Neural progenitor cell (in vitro differentiated cells): ENCODE measurements at regions not wholly inside any gene's neighbourhood (a gene's known extent, or its start where the extent isn't known, plus 50 kb on each side); places are given as distances from the start of the nearest gene placed in this dataset.

Source experiments
- DNase-seq: peaks from one replicate; pipeline ENCODE4 v3.0.0-alpha.2; 2016; ENCODE audit warnings: low spot score
- H2AFZ ChIP-seq: fragments of 200-600 bp; sonication (generic); replicated peaks from 2 replicates; pipeline ENCODE4 v1.6.1; 2016; ENCODE audit warnings: antibody characterized with exemption
- H3F3A ChIP-seq: fragments of 200-600 bp; sonication (generic); 2 replicates; pipeline ENCODE4 v1.6.1; 2016; ENCODE audit warnings: antibody characterized with exemption, low read depth
- H3K27ac ChIP-seq: fragments of 200-600 bp; sonication (generic); 2 replicates; pipeline ENCODE4 v1.5.1; 2016; ENCODE audit warnings: mild to moderate bottlenecking
- H3K27me3 ChIP-seq: fragments of 200-600 bp; sonication (generic); 2 replicates; pipeline ENCODE4 v1.6.1; 2016; ENCODE audit warnings: mild to moderate bottlenecking, moderate library complexity
- H3K36me3 ChIP-seq: fragments of 200-600 bp; sonication (generic); 2 replicates; pipeline ENCODE4 v1.5.1; 2016
- H3K4me1 ChIP-seq: fragments of 200-600 bp; sonication (generic); 2 replicates; pipeline ENCODE4 v1.6.1; 2016; ENCODE audit warnings: mixed run types
- H3K4me2 ChIP-seq: fragments of 200-600 bp; sonication (generic); 2 replicates; pipeline ENCODE4 v1.6.1; 2016
- H3K4me3 ChIP-seq: fragments of 200-600 bp; sonication (generic); 2 replicates; pipeline ENCODE4 v1.5.1; 2016
- H3K79me2 ChIP-seq: fragments of 200-600 bp; sonication (generic); 2 replicates; pipeline ENCODE4 v1.6.1; 2016; ENCODE audit warnings: low read depth
- H3K9ac ChIP-seq: fragments of 200-600 bp; sonication (generic); 2 replicates; pipeline ENCODE4 v1.6.1; 2016
- H3K9me3 ChIP-seq: fragments of 200-600 bp; sonication (generic); 2 replicates; pipeline ENCODE4 v1.5.1; 2016; ENCODE audit warnings: low read depth
- H4K20me1 ChIP-seq: fragments of 200-600 bp; sonication (generic); 2 replicates; pipeline ENCODE4 v1.6.1; 2016; ENCODE audit warnings: low read depth
- H3K27ac Mint-ChIP-seq: 3 replicates; pipeline ENCODE4 v1.8.0; 2021; ENCODE audit warnings: mixed read lengths
- H3K27me3 Mint-ChIP-seq: 2 replicates; pipeline ENCODE4 v1.8.0; 2022; ENCODE audit warnings: low read depth, mild to moderate bottlenecking, inconsistent platforms, moderate library complexity, mixed read lengths; ENCODE audit not compliant: insufficient read depth
- H3K36me3 Mint-ChIP-seq: 3 replicates; pipeline ENCODE4 v1.8.0; 2021; ENCODE audit warnings: mixed read lengths
- H3K4me1 Mint-ChIP-seq: 3 replicates; pipeline ENCODE4 v1.8.0; 2021; ENCODE audit warnings: mixed read lengths
- H3K4me3 Mint-ChIP-seq: 3 replicates; pipeline ENCODE4 v1.8.0; 2021; ENCODE audit warnings: mild to moderate bottlenecking, moderate library complexity, mixed read lengths
- H3K9me3 Mint-ChIP-seq: 3 replicates; pipeline ENCODE4 v1.8.0; 2020; ENCODE audit warnings: mixed read lengths
- CTCF ChIP-seq: fragments of 200-600 bp; sonication (generic); IDR thresholded peaks from 2 replicates; pipeline ENCODE4 v1.5.1; 2017; ENCODE audit warnings: antibody characterized with exemption, mild to moderate bottlenecking
- EZH2 ChIP-seq: fragments of 200-600 bp; sonication (generic); IDR thresholded peaks from 2 replicates; pipeline ENCODE4 v1.6.1; 2017; ENCODE audit warnings: antibody characterized with exemption, mild to moderate bottlenecking, moderate library complexity
- EZH2phosphoT487 ChIP-seq: fragments of 200-600 bp; sonication (generic); IDR thresholded peaks from 2 replicates; pipeline ENCODE4 v1.6.1; 2017; ENCODE audit warnings: antibody characterized with exemption

GRCh38 chr4:62522273-62522672 lies 1322.1 kb downstream of the ADGRL3 start:
- no peak for DNase-seq
- Histone ChIP-seq H3K27ac (no peak overlapping the region), H3K79me2 (no peaks in the 10 kb centered on the region), H2AFZ (no peak overlapping the region), H4K20me1 (no peaks in the 10 kb centered on the region), H3K4me1 (no peaks in the 10 kb centered on the region), H3K27me3 (no peaks in the 10 kb centered on the region), H3K4me2 (no peak overlapping the region), H3K9me3 (no peaks in the 10 kb centered on the region), H3K36me3 (no peaks in the 10 kb centered on the region), H3K4me3 (no peak overlapping the region), H3K9ac (no peak overlapping the region), H3F3A (no peaks in the 10 kb centered on the region)
- Mint-ChIP-seq H3K27ac (no peak overlapping the region), H3K9me3 (peaks cover 11% of the 10 kb centered on the region), H3K27me3 (peaks cover 2% of the 10 kb centered on the region), H3K4me1 (peaks cover 5% of the 10 kb centered on the region), H3K36me3 (no peaks in the 10 kb centered on the region), H3K4me3 (no peak overlapping the region)
- TF ChIP-seq CTCF (no peak), EZH2phosphoT487 (no peak), EZH2 (no peak)

DNA sequence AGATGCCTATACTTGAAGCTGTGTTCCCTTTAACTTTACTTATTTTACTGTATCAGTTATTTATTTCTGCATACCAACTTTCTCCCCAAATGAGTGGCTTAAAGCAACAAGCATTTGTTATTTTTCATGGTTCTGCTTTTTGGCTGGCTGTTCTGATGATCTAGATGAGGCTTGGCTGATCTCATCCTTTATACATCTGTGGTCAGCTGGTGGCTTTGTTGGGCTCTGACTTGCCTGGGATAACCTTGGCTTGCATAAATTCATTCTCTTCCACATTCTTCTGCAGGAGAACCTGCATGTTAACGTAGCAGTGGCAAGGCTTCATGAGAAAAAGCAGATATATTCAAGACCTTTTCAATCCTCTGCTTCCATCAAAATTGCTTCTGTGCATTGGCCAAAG lies 1317.6 kb downstream of the ADGRL3 start:
- no peaks in the 10 kb centered on the region for H3K36me3 ChIP-seq
- H3K36me3 Mint-ChIP-seq = no peaks in the 10 kb centered on the region
- H3K9me3 ChIP-seq = no peaks in the 10 kb centered on the region
- no peak overlapping the region for H2AFZ ChIP-seq
- H3K4me1 Mint-ChIP-seq = peaks cover 12% of the 10 kb centered on the region
- no peak for DNase-seq
- H4K20me1 ChIP-seq = no peaks in the 10 kb centered on the region
- H3F3A ChIP-seq = no peaks in the 10 kb centered on the region
- H3K4me3 ChIP-seq = no peak overlapping the region
- no peaks in the 10 kb centered on the region for H3K27me3 ChIP-seq
- no peak overlapping the region for H3K4me2 ChIP-seq
- TF ChIP-seq CTCF (no peak), EZH2phosphoT487 (no peak), EZH2 (no peak)
- H3K4me3 Mint-ChIP-seq = no peak overlapping the region
- H3K27ac ChIP-seq = no peak overlapping the region
- H3K27me3 Mint-ChIP-seq = peaks cover 3% of the 10 kb centered on the region
- H3K9ac ChIP-seq = no peak overlapping the region
- H3K79me2 ChIP-seq = no peaks in the 10 kb centered on the region
- peaks cover 14% of the 10 kb centered on the region for H3K4me1 ChIP-seq
- no peak overlapping the region for H3K27ac Mint-ChIP-seq
- peaks cover 4% of the 10 kb centered on the region for H3K9me3 Mint-ChIP-seq

- Mint-ChIP-seq H3K27me3 (peaks cover 3% of the 10 kb centered on the region), H3K36me3 (no peaks in the 10 kb centered on the region), H3K27ac (no peak overlapping the region), H3K9me3 (peaks cover 4% of the 10 kb centered on the region), H3K4me3 (no peak overlapping the region), H3K4me1 (peaks cover 8% of the 10 kb centered on the region)
- Histone ChIP-seq H3K9ac (no peak overlapping the region), H3K4me1 (peaks cover 14% of the 10 kb centered on the region), H4K20me1 (no peaks in the 10 kb centered on the region), H2AFZ (no peak overlapping the region), H3K4me2 (no peak overlapping the region), H3K79me2 (no peaks in the 10 kb centered on the region), H3K9me3 (no peaks in the 10 kb centered on the region), H3K27me3 (no peaks in the 10 kb centered on the region), H3F3A (no peaks in the 10 kb centered on the region), H3K27ac (no peak overlapping the region), H3K4me3 (no peak overlapping the region), H3K36me3 (no peaks in the 10 kb centered on the region)
- TF ChIP-seq CTCF (no peak), EZH2 (no peak), EZH2phosphoT487 (no peak)
- no peak for DNase-seq
Measured at GRCh38 chr4:62513306-62513705, 1313.2 kb downstream of the ADGRL3 start.
